Ovary (tissue), 3 donors: ENCODE measurements at regions not wholly inside any gene's neighbourhood (a gene's known extent, or its start where the extent isn't known, plus 50 kb on each side); places are given as distances from the start of the nearest gene placed in this dataset.

Experiments used
- EP300 ChIP-seq: sonication (generic); formaldehyde crosslinking; IDR thresholded peaks from one replicate; pipeline ENCODE4 v1.6.1; 2017; ENCODE audit warnings: antibody characterized with exemption
- POLR2A ChIP-seq: fragments of 450-650 bp; IDR thresholded peaks from one replicate; pipeline ENCODE4 v1.6.1; 2017; ENCODE audit warnings: antibody characterized with exemption, mild to moderate bottlenecking, moderate library complexity
- TF ChIP-seq, protein P1 (sequence below), 3 donors: fragments of 450-650 bp in 2 of 3; fragments of 200-600 bp in 1 of 3; IDR thresholded peaks; one replicate each; pipeline versions ENCODE4 v1.5.1 to v1.8.0; 2016 to 2022; ENCODE audit warnings: antibody characterized with exemption in 3 of 3, mild to moderate bottlenecking in 1 of 3
- donor health status: DM: no; HTN: no; CAD: no.

DNA sequence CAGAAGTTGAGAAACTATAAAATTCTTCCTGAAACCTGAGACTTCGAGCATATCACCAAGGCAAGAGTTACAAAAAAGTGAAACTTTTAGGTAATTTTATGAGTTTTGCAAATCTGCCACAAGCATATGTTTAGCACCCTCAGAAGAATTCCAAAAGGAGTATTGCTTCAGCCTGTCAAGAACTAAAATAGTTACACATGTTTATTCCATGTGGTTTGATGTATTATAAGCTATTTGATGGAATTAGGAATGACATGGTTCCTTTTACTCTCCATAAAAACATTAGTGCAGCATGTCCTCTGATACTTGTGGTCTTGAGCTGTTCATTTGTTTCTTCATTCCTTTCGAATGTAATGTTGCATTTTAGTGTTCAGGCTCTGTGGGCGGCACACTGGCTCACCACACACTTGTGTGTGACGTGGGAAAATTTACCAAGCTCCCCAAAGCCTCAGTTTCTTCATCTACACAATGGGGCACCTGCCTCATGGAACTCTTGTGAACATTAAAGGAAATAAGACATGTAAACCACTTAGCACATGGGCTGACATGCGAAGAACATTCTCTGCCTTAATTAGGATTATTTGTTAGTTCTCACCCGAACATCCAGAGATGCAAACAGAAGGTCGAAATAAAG is 204.2 kb upstream of the FOXF1 start:
- TF ChIP-seq, protein P1, sequence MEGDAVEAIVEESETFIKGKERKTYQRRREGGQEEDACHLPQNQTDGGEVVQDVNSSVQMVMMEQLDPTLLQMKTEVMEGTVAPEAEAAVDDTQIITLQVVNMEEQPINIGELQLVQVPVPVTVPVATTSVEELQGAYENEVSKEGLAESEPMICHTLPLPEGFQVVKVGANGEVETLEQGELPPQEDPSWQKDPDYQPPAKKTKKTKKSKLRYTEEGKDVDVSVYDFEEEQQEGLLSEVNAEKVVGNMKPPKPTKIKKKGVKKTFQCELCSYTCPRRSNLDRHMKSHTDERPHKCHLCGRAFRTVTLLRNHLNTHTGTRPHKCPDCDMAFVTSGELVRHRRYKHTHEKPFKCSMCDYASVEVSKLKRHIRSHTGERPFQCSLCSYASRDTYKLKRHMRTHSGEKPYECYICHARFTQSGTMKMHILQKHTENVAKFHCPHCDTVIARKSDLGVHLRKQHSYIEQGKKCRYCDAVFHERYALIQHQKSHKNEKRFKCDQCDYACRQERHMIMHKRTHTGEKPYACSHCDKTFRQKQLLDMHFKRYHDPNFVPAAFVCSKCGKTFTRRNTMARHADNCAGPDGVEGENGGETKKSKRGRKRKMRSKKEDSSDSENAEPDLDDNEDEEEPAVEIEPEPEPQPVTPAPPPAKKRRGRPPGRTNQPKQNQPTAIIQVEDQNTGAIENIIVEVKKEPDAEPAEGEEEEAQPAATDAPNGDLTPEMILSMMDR (IDR thresholded peaks at IDR 0.05), result no peak
- no peak for TF ChIP-seq POLR2A
- no peak for TF ChIP-seq EP300
